ENCODE measurements at regions not wholly inside any gene's neighbourhood (a gene's known extent, or its start where the extent isn't known, plus 50 kb on each side); places are given as distances from the start of the nearest gene placed in this dataset.

- DNase-seq (ENCODE audit: low read depth in 2 of 2): no peak
Measured at GRCh38 chr17:56096026-56096810, 57.1 kb upstream of the ANKFN1 start.

- DNase-seq (ENCODE audit: low read depth in 2 of 2): no peak
Measured at GRCh38 chr17:56098746-56099145, 54.5 kb upstream of the ANKFN1 start.

GRCh38 chr17:56099649-56100048 is 53.6 kb upstream of the ANKFN1 start:
- no peak for DNase-seq (ENCODE audit: low read depth in 2 of 2)
